Common myeloid progenitor, CD34-positive (primary cell): ENCODE measurements at regions not wholly inside any gene's neighbourhood (a gene's known extent, or its start where the extent isn't known, plus 50 kb on each side); places are given as distances from the start of the nearest gene placed in this dataset.

Source experiments
- CTCF ChIA-PET: fragments of 350-600 bp; sonication (Branson Sonifier 250); formaldehyde crosslinking; loops from one replicate; lab custom pipeline; 2021; ENCODE audit warnings: antibody characterized with exemption; lab: Charles Lee
- POLR2A ChIA-PET: fragments of 350-600 bp; sonication (Branson Sonifier 250); formaldehyde crosslinking; loops from one replicate; lab custom pipeline; 2021; ENCODE audit warnings: antibody characterized with exemption; lab: Charles Lee
- DNase-seq, 3 donors: peaks; one replicate each; pipeline versions ENCODE4 v3.0.0 to v3.0.0-alpha.2; 2013
- H3K27ac ChIP-seq, 2 experiments: 1 replicate in 1 of 2; 2 replicates in 1 of 2; pipeline ENCODE4 v1.7.0; 2013; ENCODE audit warnings: inconsistent platforms in 2 of 2, low read length in 2 of 2, mild to moderate bottlenecking in 2 of 2, low read depth in 1 of 2, moderate library complexity in 1 of 2; ENCODE audit not compliant: severe bottlenecking in 2 of 2, insufficient read depth in 1 of 2, poor library complexity in 1 of 2
- H3K27me3 ChIP-seq, 5 experiments: replicated peaks in 2 of 5; 1 replicate in 3 of 5; 2 replicates in 2 of 5; pipeline versions ENCODE4 v1.6.1 to v1.7.0; 2013; ENCODE audit warnings: low read length in 4 of 5, mild to moderate bottlenecking in 2 of 5, moderate library complexity in 2 of 5, inconsistent platforms in 1 of 5; ENCODE audit not compliant: insufficient read depth in 5 of 5, control insufficient read depth in 4 of 5
- H3K36me3 ChIP-seq, 4 experiments: 1 replicate in 2 of 4; 2 replicates in 2 of 4; pipeline versions ENCODE4 v1.6.1 to v1.7.0; 2013; ENCODE audit warnings: low read length in 3 of 4, control low read depth in 1 of 4, mild to moderate bottlenecking in 1 of 4; ENCODE audit not compliant: control insufficient read depth in 4 of 4, insufficient read depth in 4 of 4
- H3K4me1 ChIP-seq, 4 experiments: 1 replicate in 3 of 4; 2 replicates in 1 of 4; pipeline versions ENCODE4 v1.6.1 to v1.7.1; 2013; ENCODE audit warnings: low read length in 3 of 4, mild to moderate bottlenecking in 3 of 4, control low read depth in 1 of 4, inconsistent platforms in 1 of 4, moderate library complexity in 1 of 4; ENCODE audit not compliant: control insufficient read depth in 4 of 4, insufficient read depth in 4 of 4; ENCODE audit errors: control extremely low read depth in 1 of 4
- H3K4me3 ChIP-seq, 7 experiments: 1 replicate in 4 of 7; 2 replicates in 3 of 7; pipeline versions ENCODE4 v1.5.1 to v1.7.0; 2013; ENCODE audit warnings: mild to moderate bottlenecking in 7 of 7, low read length in 6 of 7, moderate library complexity in 6 of 7, inconsistent platforms in 2 of 7, low read depth in 2 of 7, control low read depth in 1 of 7; ENCODE audit not compliant: insufficient read depth in 4 of 7, control insufficient read depth in 1 of 7; ENCODE audit errors: extremely low read depth in 1 of 7
- H3K9me3 ChIP-seq, 5 experiments: 1 replicate in 4 of 5; 2 replicates in 1 of 5; pipeline versions ENCODE4 v1.6.1 to v1.7.1; 2013; ENCODE audit warnings: low read length in 4 of 5, mild to moderate bottlenecking in 2 of 5, inconsistent platforms in 1 of 5, low read depth in 1 of 5, moderate library complexity in 1 of 5; ENCODE audit not compliant: control insufficient read depth in 4 of 5, insufficient read depth in 2 of 5; ENCODE audit errors: control extremely low read depth in 1 of 5
- WGBS: methylation state at CpG from one replicate; pipeline ENCODE4 v1.1.5; 2013; ENCODE audit not compliant: insufficient coverage; 5-methylcytosine and 5-hydroxymethylcytosine counted together

GRCh38 chr6:19052219-19052618 lies 665.1 kb downstream of the RNF144B start:
- Histone ChIP-seq H3K27me3 (no peaks in the 10 kb centered on the region), H3K27ac (no peak overlapping the region), H3K4me3 (no peak overlapping the region), H3K4me1 (no peaks in the 10 kb centered on the region), H3K36me3 (no peaks in the 10 kb centered on the region), H3K9me3 (peaks cover 0 to 7% (median 0%) of the 10 kb centered on the region in 5 experiments)
- ChIA-PET POLR2A (interaction anchor here (0.6 kb wide), 1 partner anchor 290 kb away, joined by 3 read pairs; no protein-coding TSS in a partner anchor), CTCF (no interaction called here)
- no CpG with 5 or more reads among the region's 1 CpG for WGBS
- no peak for DNase-seq

- Histone ChIP-seq H3K4me1 (no peaks in the 10 kb centered on the region), H3K27ac (no peak overlapping the region), H3K36me3 (no peaks in the 10 kb centered on the region), H3K27me3 (no peaks in the 10 kb centered on the region), H3K4me3 (no peak overlapping the region), H3K9me3 (peaks cover 0 to 3% (median 0%) of the 10 kb centered on the region in 5 experiments)
- WGBS: no CpG with 5 or more reads among the region's 4 CpGs
- no peak for DNase-seq
- POLR2A ChIA-PET: no interaction called here
- CTCF ChIA-PET: no interaction called here
These were observed 672.0 kb downstream of the RNF144B start for GRCh38 chr6:19059102-19059501.

GRCh38 chr6:19067165-19067564 lies 680.0 kb downstream of the RNF144B start:
- H3K27ac ChIP-seq: no peak overlapping the region
- no peaks in the 10 kb centered on the region for H3K27me3 ChIP-seq
- no peak overlapping the region for H3K4me3 ChIP-seq
- peaks cover 0 to 6% (median 0%) of the 10 kb centered on the region in 5 experiments for H3K9me3 ChIP-seq
- ChIA-PET CTCF (no interaction called here), POLR2A (no interaction called here)
- WGBS: 98% methylated on average over 3 of the region's 3 CpGs
- H3K4me1 ChIP-seq: no peaks in the 10 kb centered on the region
- no peak for DNase-seq
- H3K36me3 ChIP-seq: no peaks in the 10 kb centered on the region

- Histone ChIP-seq H3K4me1 (no peaks in the 10 kb centered on the region), H3K27ac (no peak overlapping the region), H3K27me3 (no peaks in the 10 kb centered on the region), H3K4me3 (no peak overlapping the region), H3K9me3 (peaks cover 0 to 8% (median 0%) of the 10 kb centered on the region in 5 experiments), H3K36me3 (no peaks in the 10 kb centered on the region)
- DNase-seq: no peak
- ChIA-PET POLR2A (no interaction called here), CTCF (no interaction called here)
These were observed 683.4 kb downstream of the RNF144B start for GRCh38 chr6:19070520-19070919.

GRCh38 chr6:19083801-19084200 lies 696.7 kb downstream of the RNF144B start:
- CTCF ChIA-PET: no interaction called here
- no peak for DNase-seq
- WGBS: no CpG with 5 or more reads among the region's 1 CpG
- H3K27me3 ChIP-seq: peaks cover 0 to 1% (median 0%) of the 10 kb centered on the region in 5 experiments
- POLR2A ChIA-PET: no interaction called here
- no peak overlapping the region for H3K4me3 ChIP-seq
- H3K27ac ChIP-seq: no peak overlapping the region
- H3K36me3 ChIP-seq: no peaks in the 10 kb centered on the region
- H3K9me3 ChIP-seq: no peaks in the 10 kb centered on the region
- H3K4me1 ChIP-seq: no peaks in the 10 kb centered on the region

- POLR2A ChIA-PET: no interaction called here
- H3K27me3 ChIP-seq: peaks cover 0 to 1% (median 0%) of the 10 kb centered on the region in 5 experiments
- no peaks in the 10 kb centered on the region for H3K36me3 ChIP-seq
- no peaks in the 10 kb centered on the region for H3K4me1 ChIP-seq
- no peak for DNase-seq
- no peak overlapping the region for H3K27ac ChIP-seq
- H3K9me3 ChIP-seq: no peaks in the 10 kb centered on the region
- CTCF ChIA-PET: no interaction called here
- WGBS: 20% methylated on average over 1 of the region's 4 CpGs
- no peak overlapping the region for H3K4me3 ChIP-seq
These were observed 699.3 kb downstream of the RNF144B start for GRCh38 chr6:19086480-19086879.

GRCh38 chr6:19087296-19087695 lies 700.1 kb downstream of the RNF144B start:
- peaks cover 0 to 1% (median 0%) of the 10 kb centered on the region in 5 experiments for H3K27me3 ChIP-seq
- ChIA-PET POLR2A (no interaction called here), CTCF (no interaction called here)
- no peaks in the 10 kb centered on the region for H3K36me3 ChIP-seq
- no peaks in the 10 kb centered on the region for H3K9me3 ChIP-seq
- no peak overlapping the region for H3K4me3 ChIP-seq
- H3K4me1 ChIP-seq: no peaks in the 10 kb centered on the region
- H3K27ac ChIP-seq: no peak overlapping the region
- no CpG with 5 or more reads among the region's 1 CpG for WGBS
- DNase-seq: no peak
